Motor neuron (in vitro differentiated cells): ENCODE measurements at regions not wholly inside any gene's neighbourhood (a gene's known extent, or its start where the extent isn't known, plus 50 kb on each side); places are given as distances from the start of the nearest gene placed in this dataset.

Experiments
- ATAC-seq, 8 experiments: fragments of 200-7000 bp; cut with Tn5 transposase; replicated peaks in 6 of 8; 2 replicates each; pipeline ENCODE4 v1.8.0; 2021; ENCODE audit warnings: mild to moderate bottlenecking in 8 of 8, moderate library complexity in 8 of 8
- H3K27ac ChIP-seq, 2 donors: fragments of 250-450 bp; sonication (Bioruptor Pico); 2 replicates each; pipeline ENCODE4 v1.9.0; 2021; ENCODE audit warnings: antibody characterized with exemption in 2 of 2, mild to moderate bottlenecking in 2 of 2, moderate library complexity in 1 of 2
- H3K4me1 ChIP-seq, 2 donors: fragments of 250-450 bp; sonication (Bioruptor Pico); replicated peaks in 1 of 2; 2 replicates each; pipeline ENCODE4 v1.6.1; 2021; ENCODE audit warnings: antibody characterized with exemption in 2 of 2, mild to moderate bottlenecking in 2 of 2, moderate library complexity in 1 of 2
- H3K4me3 ChIP-seq, 5 donors: fragments of 250-450 bp; sonication (Bioruptor Pico); 2 replicates each; pipeline ENCODE4 v1.9.0; 2021; ENCODE audit warnings: antibody characterized with exemption in 5 of 5, mild to moderate bottlenecking in 5 of 5, moderate library complexity in 4 of 5
- WGBS, 10 experiments: fragments of 450-650 bp; shearing (Covaris generic); methylation state at CpG; one replicate each; pipeline ENCODE4 v1.0.0; 2022; 5-methylcytosine and 5-hydroxymethylcytosine counted together
- in situ Hi-C, 9 experiments: fragments of 400-800 bp; cut with MboI; loops; one replicate each; pipeline ENCODE4 v1.15.0; 2021; ENCODE audit warnings: low sequenced_read_pairs in 9 of 9, low pct_unique_long_range_greater_than_20kb in 2 of 9; ENCODE audit not compliant: unreplicated experiment in 9 of 9

DNA sequence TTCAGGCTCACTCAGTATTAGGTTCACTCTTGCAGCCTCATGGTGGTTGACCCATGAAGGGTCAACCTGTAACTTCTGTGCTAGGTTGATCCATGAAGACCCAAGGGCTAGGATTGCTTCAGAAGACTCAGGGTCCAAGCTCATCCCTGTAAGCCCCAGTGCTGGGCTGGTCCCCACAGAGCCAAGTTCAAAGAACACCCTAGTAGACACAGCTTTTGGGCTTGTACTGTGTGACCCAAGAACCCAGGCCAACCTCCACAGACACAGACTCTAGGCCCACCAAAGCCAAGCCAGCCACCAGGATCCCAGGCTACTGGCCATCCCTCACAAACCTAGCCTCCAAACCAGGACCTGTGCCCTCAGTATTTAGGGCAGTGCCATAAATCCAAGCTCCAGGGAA lies 1020.6 kb downstream of the SLC16A7 start:
- no peak overlapping the region for H3K27ac ChIP-seq
- ATAC-seq, result no peak
- in situ Hi-C loops, result no loop called here
- no peaks in the 10 kb centered on the region for H3K4me1 ChIP-seq
- H3K4me3 ChIP-seq, result no peak overlapping the region

DNA sequence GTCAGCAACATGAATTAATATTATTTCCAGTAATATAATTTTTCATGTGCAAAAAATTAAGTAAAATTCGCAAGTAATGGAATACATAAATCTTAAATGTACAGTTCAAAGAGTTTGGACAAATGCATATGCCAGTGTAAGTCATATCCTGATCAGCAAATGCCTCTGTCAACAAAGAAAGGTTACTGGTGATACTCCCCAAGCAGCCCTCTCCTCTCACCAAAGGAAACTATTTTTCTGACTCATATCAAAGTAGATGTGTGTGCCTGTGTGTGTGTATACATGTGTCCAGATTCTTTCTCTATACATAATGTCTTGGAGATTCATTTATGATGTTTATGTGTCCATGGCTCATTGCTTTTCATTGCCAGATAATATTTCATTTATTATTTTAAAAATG lies 1035.0 kb downstream of the SLC16A7 start:
- in situ Hi-C loops, result no loop called here
- Histone ChIP-seq H3K4me3 (no peak overlapping the region), H3K4me1 (no peaks in the 10 kb centered on the region), H3K27ac (no peak overlapping the region)
- 0 to 88% (median 13%) methylated on average over 1 of the region's 1 CpG; no CpG with 5 or more reads in 6 of the 10 experiments for WGBS, 10 experiments
- ATAC-seq, result peak in 2 of 8 experiments; percentile 32 to 57

DNA sequence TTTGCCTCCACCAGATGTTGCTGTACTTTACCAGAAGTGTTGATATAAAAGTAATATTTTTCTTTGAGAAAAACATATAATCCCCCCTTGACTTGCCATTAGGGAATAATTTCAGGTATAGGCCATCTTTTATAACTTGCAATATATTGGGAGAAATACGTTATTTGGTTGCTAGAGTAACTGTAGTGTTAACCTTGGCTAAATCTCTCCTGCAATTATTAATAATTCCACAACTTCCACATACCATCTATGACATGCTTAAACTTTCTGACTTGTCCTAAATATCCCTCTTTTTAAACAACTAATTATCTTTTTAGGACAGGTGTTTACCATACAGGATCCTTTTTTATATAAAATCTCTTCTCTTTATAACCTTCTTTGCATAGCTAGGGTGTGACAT lies 1048.2 kb downstream of the SLC16A7 start:
- in situ Hi-C loops, result no loop called here
- ATAC-seq, result no peak

DNA sequence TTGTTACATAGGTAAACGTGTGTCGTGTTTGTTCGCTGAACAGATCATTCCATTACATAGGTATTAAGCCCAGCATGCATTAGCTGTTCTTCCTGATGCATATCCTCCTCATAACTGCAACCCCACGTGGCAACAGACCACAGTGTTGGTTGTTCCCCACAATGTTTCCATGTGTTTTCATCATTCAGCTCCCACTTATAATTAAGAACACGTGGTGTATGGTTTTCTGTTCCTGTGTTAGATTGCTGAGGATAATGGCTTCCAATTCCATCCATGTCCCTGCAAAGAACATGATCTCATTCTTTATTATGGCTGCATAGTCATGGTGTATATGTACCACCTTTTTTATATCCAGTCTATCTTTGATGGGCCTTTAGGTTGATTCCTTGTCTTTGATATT lies 1071.1 kb downstream of the SLC16A7 start:
- 0 to 100% (median 70%) methylated on average over 1 to 5 of the region's 5 CpGs for WGBS, 10 experiments
- ATAC-seq, result no peak
- Histone ChIP-seq H3K4me3 (no peak overlapping the region), H3K27ac (no peak overlapping the region), H3K4me1 (no peaks in the 10 kb centered on the region)
- in situ Hi-C loops, result no loop called here

More for the DNA sequence above, 1048.2 kb downstream of the SLC16A7 start:
- 0 to 100% (median 50%) methylated on average over 1 of the region's 1 CpG; no CpG with 5 or more reads in 1 of the 10 experiments for WGBS, 10 experiments
- H3K4me3 ChIP-seq, result no peak overlapping the region
- H3K4me1 ChIP-seq, result no peaks in the 10 kb centered on the region
- no peak overlapping the region for H3K27ac ChIP-seq

DNA sequence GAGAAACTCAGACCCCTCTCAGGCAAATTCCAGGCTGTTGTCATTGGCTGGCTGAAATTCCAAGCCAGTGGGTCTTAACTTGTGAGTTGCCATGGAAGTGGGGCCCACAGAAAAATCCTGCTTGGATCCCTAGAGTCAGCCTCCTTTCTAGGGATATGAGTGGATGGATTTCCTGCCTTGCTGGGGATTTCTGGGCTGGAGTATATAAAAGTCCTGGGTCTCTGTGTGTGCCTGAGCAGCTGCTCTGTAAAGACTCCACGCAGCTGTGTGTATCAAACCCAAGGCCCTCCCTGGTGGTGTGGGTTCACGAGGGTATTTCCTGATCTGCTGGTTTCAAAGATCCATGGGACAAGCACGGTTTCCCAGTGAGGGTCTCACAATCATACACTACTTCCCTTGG lies 1077.1 kb downstream of the SLC16A7 start:
- Histone ChIP-seq H3K27ac (no peak overlapping the region), H3K4me3 (no peak overlapping the region), H3K4me1 (no peaks in the 10 kb centered on the region)
- in situ Hi-C loops, result no loop called here
- peak in 2 of 8 experiments; percentile 30 to 91 for ATAC-seq
- 0 to 80% (median 80%) methylated on average over 1 to 2 of the region's 3 CpGs; no CpG with 5 or more reads in 7 of the 10 experiments for WGBS, 10 experiments

DNA sequence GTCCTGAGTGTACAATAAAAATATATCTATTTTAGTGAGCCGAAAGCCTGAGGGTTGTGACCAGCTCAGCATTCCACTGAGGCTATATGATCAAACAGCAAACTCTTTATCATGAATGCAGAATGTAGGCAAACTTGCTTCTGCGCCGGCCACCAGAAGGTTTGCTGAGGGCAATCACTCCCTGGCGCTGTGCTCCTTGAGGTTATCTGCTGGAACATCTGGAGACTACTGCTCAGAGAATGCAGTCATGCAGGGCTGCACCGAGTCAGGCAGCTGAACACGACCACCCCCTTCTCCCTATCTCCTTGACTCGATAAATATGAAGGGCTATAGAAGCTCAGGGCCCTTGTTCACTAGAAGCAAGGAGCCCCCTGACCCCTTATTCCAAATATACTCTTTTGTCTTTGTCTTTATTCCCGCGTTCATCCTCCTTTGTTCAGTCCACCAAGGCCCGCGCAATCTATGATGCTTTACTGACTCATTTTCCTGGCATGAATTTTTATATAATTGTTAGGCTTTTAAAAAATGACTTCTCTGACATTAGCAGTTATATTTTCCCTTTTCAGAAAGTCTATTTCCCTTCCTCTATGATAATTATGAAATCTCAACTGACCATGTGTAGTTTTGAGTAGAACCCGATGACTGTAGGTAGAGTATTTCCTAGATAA lies 1089.3 kb downstream of the SLC16A7 start:
- ATAC-seq, result peak in 3 of 8 experiments; percentile 44 to 57 (median 50)
- Histone ChIP-seq H3K4me3 (no peak overlapping the region), H3K27ac (no peak overlapping the region), H3K4me1 (no peaks in the 10 kb centered on the region)
- WGBS, 10 experiments, result 32 to 93% (median 71%) methylated on average over 2 to 11 of the region's 12 CpGs
- in situ Hi-C loops, result no loop called here

DNA sequence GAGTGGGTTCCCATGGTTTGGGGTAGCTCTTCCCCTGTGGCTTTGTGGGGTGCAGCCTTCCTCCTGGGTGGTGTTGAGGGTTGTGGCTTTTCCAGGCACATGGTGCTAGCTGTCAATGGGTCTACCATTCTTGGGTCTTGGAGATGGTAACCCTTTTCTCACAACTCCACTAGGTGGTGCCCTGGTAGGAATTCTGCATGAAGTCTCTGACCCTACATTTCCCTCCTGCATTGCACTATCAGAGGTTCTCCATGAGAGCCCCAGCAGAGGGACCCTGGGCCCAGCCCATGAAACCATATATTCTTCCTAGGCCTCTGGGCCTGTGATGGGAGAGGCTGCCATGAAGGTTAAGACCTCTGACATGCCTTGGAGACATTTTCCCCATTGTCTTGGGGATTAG lies 1093.3 kb downstream of the SLC16A7 start:
- in situ Hi-C loops, result no loop called here
- Histone ChIP-seq H3K27ac (no peak overlapping the region), H3K4me3 (no peak overlapping the region), H3K4me1 (no peaks in the 10 kb centered on the region)
- ATAC-seq, result peak in 1 of 8 experiments; percentile 17

DNA sequence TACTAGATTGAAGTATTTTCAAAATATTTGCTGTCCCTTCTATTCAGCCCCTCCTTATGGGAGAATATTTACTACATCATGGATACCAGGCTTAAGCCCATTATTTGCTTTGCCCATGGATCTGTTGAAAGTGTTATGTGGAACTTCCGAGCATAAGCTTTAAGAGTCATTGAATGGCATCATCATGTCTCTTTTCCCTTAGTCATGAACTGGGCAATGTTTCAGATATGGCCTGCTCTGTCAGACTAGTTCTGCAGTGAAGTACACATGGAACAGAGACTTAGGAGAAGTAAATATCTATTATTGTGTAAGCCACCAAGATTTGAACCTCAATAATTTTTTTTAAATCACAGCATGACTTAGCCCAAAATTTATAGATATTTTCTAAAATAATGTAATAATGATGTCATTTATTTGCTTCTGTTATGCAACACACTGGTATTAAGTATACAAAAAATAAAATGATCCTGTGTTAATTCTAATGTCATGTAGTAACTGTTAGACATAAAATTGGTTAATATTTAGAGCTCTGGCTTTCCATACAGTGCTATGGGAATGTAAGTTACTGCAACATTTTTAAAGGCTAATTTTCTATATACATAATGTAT lies 1097.3 kb downstream of the SLC16A7 start:
- 0 to 100% (median 20%) methylated on average over 1 of the region's 1 CpG; no CpG with 5 or more reads in 3 of the 10 experiments for WGBS, 10 experiments
- ATAC-seq, result no peak
- Histone ChIP-seq H3K4me3 (no peak overlapping the region), H3K27ac (no peak overlapping the region), H3K4me1 (no peaks in the 10 kb centered on the region)
- in situ Hi-C loops, result no loop called here

DNA sequence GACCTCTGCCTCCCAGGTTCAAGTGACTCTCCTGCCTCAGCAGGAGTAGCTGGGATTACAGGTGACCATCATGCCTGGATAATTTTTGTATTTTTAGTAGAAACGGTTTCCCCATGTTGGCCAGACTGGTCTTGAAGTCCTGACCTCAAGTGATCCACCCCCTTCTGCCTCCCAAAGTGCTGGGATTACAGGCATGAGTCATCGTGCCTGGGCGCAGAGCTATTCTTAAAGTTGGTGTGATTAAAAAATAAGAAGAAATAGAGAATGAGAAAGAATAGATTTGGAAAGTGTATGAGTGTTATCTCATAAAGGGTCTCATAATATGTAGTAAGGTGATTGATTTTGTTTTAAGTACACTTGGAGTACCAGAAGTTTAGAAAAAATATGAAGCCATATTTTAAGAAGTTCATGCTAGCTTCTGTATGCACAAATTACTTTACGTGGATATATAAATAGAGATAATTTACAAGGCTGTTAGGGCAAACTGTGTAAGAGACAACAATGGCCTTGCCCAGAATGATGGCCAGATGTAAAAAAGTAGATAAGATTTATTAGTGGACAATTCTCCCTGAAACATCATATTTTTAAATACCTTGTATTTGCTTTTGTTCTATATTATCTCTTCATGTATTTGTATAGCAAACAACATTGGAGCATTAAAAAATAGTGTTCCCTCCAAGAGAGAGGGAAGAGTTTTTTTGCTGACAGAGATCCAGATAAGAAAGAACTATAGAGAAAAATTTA lies 1108.5 kb downstream of the SLC16A7 start:
- no peak overlapping the region for H3K27ac ChIP-seq
- H3K4me3 ChIP-seq, result no peak overlapping the region
- H3K4me1 ChIP-seq, result no peaks in the 10 kb centered on the region
- in situ Hi-C loops, result no loop called here
- ATAC-seq, result no peak
- WGBS, 10 experiments, result 22 to 100% (median 79%) methylated on average over 1 to 4 of the region's 4 CpGs; no CpG with 5 or more reads in 1 of the 10 experiments

DNA sequence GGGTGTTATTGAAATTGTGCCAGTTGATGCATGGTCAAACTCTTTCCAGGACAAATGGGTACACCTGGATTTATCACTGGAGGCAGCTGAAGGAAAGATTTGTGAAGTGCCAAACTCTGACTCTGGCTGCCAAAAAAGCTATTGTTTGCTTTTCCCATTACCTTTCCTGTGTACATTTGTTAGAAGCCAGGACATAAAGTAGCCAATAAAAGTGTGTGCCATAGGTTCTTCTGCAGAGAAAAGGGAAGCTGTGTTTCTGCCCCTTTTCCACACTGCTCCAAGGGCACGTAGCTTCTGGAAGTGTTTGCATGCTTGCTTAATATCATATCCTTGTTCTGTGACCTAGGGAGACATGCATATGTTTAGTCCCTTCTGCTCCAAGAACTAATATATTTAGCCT lies 1114.4 kb downstream of the SLC16A7 start:
- Histone ChIP-seq H3K27ac (no peak overlapping the region), H3K4me3 (no peak overlapping the region), H3K4me1 (no peaks in the 10 kb centered on the region)
- in situ Hi-C loops, result no loop called here
- ATAC-seq, result no peak
- 0 to 86% (median 62%) methylated on average over 1 of the region's 1 CpG; no CpG with 5 or more reads in 4 of the 10 experiments for WGBS, 10 experiments

DNA sequence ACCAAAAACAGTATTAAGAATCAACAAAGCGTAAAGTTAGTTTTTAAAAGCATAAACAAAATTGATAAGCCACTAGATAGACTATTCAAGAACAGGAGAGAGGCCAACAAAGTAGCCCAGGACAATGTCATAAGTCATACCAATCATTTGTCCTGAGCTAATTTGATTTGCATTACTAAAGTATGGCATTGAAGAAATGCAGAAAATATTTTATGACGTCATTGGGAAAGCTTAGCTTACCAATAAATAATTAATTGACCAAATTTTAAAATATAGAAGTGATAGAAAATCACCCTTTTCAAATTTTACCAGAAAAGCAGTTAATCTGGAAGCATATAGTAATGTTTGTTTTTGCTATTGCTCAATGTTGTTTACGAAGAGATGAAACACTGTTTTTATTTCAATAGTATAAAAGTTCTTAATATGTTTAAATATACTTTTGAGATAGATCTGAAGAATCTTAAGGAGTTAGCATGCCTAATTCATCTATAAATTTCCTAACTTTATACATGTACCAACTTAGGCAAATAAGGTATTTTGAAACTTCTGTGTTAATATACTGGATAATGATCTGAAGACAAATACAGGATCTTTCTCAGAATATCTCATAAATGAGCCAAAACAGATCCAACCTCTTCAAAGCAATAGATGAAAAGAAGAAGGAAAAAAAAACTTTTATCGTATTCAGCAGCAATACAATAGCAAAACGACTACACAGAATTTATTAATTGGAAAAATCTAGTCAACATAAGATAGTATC lies 1118.5 kb downstream of the SLC16A7 start:
- WGBS, 10 experiments, result 15 to 100% (median 91%) methylated on average over 3 to 5 of the region's 5 CpGs
- no peak for ATAC-seq
- no peaks in the 10 kb centered on the region for H3K4me1 ChIP-seq
- H3K27ac ChIP-seq, result no peak overlapping the region
- in situ Hi-C loops, result no loop called here
- no peak overlapping the region for H3K4me3 ChIP-seq

DNA sequence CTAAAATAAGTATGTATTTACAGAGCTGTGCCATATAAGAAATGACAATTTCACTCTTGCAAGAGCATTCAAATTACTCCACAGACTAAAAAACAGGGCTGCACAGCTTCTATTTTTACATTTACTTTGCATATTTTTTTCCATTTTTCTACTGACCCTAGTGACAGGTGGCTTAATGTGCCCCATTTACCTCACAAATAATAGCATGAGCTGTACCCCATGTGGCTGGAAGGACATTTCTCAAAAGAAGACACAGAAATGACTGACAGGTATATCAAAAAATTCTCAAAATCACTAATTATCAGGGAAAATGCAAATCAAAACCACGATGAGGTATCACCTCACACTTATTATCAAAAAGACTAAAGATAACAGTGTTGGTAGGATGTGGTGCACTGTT lies 1128.6 kb downstream of the SLC16A7 start:
- in situ Hi-C loops, result no loop called here
- 0 to 91% (median 36%) methylated on average over 1 of the region's 1 CpG; no CpG with 5 or more reads in 2 of the 10 experiments for WGBS, 10 experiments
- no peak overlapping the region for H3K4me3 ChIP-seq
- H3K4me1 ChIP-seq, result no peaks in the 10 kb centered on the region
- H3K27ac ChIP-seq, result no peak overlapping the region
- ATAC-seq, result no peak

DNA sequence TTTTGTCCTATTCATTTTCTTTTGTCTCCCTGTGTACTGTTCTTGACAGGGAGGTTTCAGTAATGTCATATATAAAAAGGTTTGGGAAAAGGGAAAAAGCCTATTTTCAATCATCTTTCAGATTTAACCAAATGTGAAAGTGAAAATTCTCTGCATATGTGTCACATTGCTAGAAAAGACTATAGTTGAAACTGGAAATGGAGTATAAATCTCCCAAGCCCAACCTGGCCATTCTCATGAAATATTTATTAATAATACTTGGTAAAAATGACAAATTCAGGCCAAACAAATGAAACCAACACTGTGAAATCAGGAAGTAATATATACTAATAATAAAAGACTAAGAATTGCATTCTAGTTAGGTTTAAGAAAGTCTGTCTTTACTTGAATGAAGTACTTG lies 1129.2 kb downstream of the SLC16A7 start:
- Histone ChIP-seq H3K27ac (no peak overlapping the region), H3K4me3 (no peak overlapping the region), H3K4me1 (no peaks in the 10 kb centered on the region)
- in situ Hi-C loops, result no loop called here
- no peak for ATAC-seq
